ENCODE measurements at regions not wholly inside any gene's neighbourhood (a gene's known extent, or its start where the extent isn't known, plus 50 kb on each side); places are given as distances from the start of the nearest gene placed in this dataset.
A peak's percentile ranks its signal among the peaks of the same experiment; 100 is the strongest.

GRCh38 chr1:72869441-72869840 is 587.1 kb upstream of the NEGR1 start:
- no peak for TF ChIP-seq CTCF (IDR thresholded peaks at IDR 0.05; ENCODE audit: control insufficient read depth, extremely low read depth, insufficient read depth)
- DNase-seq (ENCODE audit: low read depth), result no peak
- no peak overlapping the region for H3K4me3 ChIP-seq (ENCODE audit: low read depth, low read length)

GRCh38 chr1:72851597-72851996 is 569.3 kb upstream of the NEGR1 start:
- TF ChIP-seq CTCF (IDR thresholded peaks at IDR 0.05; ENCODE audit: control insufficient read depth, extremely low read depth, insufficient read depth), result no peak
- no peak overlapping the region for H3K4me3 ChIP-seq (ENCODE audit: low read depth, low read length)
- DNase-seq (ENCODE audit: low read depth), result no peak

GRCh38 chr1:72848997-72849396 is 566.7 kb upstream of the NEGR1 start:
- H3K4me3 ChIP-seq (ENCODE audit: low read depth, low read length), result no peak overlapping the region
- no peak for TF ChIP-seq CTCF (IDR thresholded peaks at IDR 0.05; ENCODE audit: control insufficient read depth, extremely low read depth, insufficient read depth)
- no peak for DNase-seq (ENCODE audit: low read depth)

GRCh38 chr1:72847651-72848050 is 565.3 kb upstream of the NEGR1 start:
- no peak for DNase-seq (ENCODE audit: low read depth)
- H3K4me3 ChIP-seq (ENCODE audit: low read depth, low read length), result no peak overlapping the region
- TF ChIP-seq CTCF (IDR thresholded peaks at IDR 0.05; ENCODE audit: control insufficient read depth, extremely low read depth, insufficient read depth), result no peak

GRCh38 chr1:72846476-72847278 is 564.3 kb upstream of the NEGR1 start:
- no peak for TF ChIP-seq CTCF (IDR thresholded peaks at IDR 0.05; ENCODE audit: control insufficient read depth, extremely low read depth, insufficient read depth)
- no peak for DNase-seq (ENCODE audit: low read depth)
- no peak overlapping the region for H3K4me3 ChIP-seq (ENCODE audit: low read depth, low read length)

- TF ChIP-seq CTCF (IDR thresholded peaks at IDR 0.05; ENCODE audit: control insufficient read depth, extremely low read depth, insufficient read depth), result no peak
- peak; percentile 25 for DNase-seq (ENCODE audit: low read depth)
- H3K4me3 ChIP-seq (ENCODE audit: low read depth, low read length), result no peak overlapping the region
These were observed 563.6 kb upstream of the NEGR1 start for GRCh38 chr1:72845981-72846380.

GRCh38 chr1:72845381-72845780 is 563.0 kb upstream of the NEGR1 start:
- TF ChIP-seq CTCF (IDR thresholded peaks at IDR 0.05; ENCODE audit: control insufficient read depth, extremely low read depth, insufficient read depth), result peak; percentile 32
- no peak for DNase-seq (ENCODE audit: low read depth)
- no peak overlapping the region for H3K4me3 ChIP-seq (ENCODE audit: low read depth, low read length)

Data from LNCaP clone FGC (cell line).